Stimulated activated CD4-positive, alpha-beta T cell treated with anti-CD3 and anti-CD28 coated beads, Interleukin-2, amount 100 ng/mL, for 4 hours (primary cell): ENCODE measurements at regions not wholly inside any gene's neighbourhood (a gene's known extent, or its start where the extent isn't known, plus 50 kb on each side); places are given as distances from the start of the nearest gene placed in this dataset.
"Not testable (repeated sequence)": the region's sequence is repeated elsewhere in the genome, so short reads cannot be mapped to it uniquely, and the experiment has no call there.

ENCODE experiments used
- DNase-seq: peaks from one replicate; pipeline ENCODE4 v3.0.0-alpha.2; 2020; ENCODE audit warnings: low read depth

DNA sequence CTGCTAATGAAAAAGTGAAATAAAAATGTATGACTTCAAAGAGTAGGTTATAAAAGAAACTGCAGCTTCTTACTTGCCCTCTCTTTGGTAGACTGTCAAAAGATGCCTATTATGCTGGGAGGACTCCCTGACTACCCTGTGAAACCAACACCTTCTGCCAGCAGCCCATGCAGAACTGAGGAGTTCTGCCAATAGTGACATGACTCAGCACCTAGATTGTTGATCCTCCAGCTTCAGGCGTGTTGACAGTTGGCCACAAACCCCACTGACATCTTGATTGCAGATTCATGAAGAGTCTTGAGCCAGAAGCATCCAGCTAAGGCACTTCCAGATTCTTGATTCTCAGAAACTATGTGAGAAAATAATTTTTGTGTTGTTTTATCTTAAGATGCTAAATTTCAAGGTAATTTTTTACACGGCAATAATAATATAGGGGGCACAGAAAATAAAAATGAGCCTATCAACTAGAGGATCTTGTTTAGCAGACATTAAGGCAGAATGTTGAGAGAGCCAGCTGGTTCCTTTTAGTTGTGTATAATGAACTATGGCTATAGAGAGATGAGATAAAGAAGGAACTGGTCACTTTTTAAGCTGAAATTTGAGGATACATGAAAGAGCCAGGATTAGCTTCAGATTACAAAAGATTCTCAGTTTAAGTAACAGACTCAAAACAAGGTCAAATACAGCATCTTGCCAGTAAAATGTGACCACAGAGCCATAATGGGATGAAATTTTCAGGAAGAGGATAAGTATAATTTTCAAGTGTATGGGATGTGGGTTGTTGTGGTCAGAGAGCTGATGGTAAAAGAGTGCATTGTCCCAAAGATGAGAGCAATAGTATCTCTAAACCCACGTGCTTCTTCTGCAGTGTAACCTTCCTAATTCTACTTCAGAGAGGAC lies 588.7 kb upstream of the CBLB start:
- no peak for DNase-seq

DNA sequence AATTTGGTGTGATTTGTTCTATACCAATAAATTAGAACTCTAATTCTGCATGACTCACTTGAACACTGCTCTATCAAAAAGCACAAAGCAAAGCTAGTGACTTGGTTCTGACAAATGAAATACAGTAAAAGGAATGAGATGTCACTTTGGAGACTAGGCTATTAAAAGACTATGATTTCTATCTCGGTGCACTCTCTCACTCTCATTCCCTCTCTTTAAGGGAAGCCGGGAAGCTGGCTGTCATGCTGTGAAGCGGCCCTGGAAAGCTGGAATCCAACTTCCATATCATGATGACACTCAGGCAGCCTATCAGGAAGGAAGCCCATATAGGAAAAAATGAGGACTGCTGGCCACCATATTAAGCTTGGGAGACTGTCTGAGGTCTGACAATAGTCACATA lies 590.1 kb upstream of the CBLB start:
- DNase-seq, result no peak

DNA sequence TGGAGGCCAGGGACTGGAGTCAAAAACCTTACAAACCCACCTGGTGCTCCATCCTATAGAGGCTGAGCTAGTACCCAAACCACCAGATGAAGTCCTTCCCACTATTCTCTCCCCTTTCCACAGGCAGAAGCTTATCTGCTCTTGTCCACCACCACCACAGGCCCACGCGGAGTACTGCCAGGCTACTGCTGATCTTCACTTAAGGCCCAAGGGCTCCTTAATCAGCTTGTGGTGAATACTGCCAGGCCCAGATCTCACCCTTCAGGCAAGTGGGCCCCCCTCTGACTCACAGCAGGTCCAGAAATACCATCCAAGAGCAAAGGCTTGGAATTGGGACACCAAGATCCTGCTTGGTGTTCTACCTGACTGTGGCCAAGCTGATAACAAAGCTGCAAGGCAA lies 598.1 kb upstream of the CBLB start:
- no peak for DNase-seq

DNA sequence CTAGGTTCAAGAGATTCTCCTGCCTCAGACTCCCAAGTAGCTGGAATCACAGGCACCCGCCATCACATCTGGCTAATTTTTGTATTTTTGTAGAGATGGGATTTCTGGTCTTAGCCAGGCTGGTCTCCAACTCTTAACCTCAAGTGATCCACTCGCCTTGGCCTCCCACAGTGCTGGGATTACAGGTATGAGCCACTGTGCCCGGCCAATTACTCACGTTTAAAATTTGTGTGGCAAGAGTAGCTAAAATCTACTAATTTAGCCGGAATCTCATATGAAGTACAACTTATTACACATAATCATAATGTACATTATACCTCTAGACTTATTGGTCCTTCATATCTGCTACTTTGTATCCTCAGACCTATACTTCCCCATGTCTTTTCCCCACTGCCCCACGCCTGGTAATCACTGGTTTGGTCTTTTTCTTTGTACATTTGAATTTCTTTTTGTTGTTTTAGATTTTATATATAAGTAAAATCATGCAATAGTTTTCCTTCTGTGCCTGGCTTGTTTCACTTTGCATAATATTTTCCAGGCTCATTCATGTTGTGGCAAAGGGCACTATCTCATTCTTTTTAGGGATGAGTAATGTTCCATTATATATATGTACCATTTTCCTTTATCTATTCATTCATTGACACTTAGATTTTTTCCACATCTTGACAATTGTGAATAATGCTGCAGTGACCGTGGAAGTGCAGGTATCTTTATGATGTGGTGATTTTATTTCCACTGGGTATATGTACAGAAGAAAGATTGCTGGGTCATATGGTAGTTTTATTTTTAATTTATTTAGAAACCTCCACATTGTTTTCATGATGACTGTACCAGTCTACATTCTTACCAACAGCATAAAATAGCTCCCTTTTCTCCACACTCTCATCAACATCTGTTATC lies 605.0 kb upstream of the CBLB start:
- DNase-seq, result no peak

DNA sequence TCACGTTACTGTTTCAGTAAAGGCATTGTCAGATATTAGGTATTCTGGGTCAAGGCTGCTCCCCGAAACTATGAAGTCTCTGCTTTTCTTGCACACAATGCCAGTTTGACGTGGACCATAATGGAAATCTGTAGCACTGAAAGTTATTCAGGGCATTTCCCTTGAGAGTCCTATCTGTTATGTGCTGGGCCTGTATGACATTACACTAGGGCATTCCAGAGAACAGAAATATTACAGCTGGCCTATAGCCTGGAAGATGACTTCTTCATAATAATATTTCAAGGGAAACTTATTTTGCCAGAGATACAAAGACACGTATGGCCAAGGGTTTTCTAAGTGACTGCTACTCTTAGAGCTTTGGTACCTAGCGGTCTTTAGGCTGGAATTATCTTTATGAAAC lies 613.6 kb upstream of the CBLB start:
- no peak for DNase-seq

DNA sequence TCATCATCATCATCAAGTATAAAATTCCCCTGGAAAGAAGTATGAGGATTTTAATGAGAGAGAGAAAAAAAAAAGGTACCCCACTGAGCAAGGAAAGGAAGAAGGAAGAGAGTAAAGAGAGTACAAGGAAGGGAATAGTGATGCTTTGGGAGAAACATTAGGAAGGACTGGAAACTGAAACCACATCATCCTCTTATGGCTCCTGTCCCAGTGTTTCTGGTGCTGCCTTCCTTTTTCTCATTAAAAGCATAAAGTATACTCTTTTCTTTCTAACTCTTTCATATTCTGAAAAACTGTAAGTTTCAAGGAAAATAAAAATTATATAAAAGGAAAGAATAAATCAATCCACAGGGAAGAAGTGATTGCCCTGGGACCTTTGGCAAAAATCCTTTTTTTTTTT lies 616.4 kb upstream of the CBLB start:
- no peak for DNase-seq

DNA sequence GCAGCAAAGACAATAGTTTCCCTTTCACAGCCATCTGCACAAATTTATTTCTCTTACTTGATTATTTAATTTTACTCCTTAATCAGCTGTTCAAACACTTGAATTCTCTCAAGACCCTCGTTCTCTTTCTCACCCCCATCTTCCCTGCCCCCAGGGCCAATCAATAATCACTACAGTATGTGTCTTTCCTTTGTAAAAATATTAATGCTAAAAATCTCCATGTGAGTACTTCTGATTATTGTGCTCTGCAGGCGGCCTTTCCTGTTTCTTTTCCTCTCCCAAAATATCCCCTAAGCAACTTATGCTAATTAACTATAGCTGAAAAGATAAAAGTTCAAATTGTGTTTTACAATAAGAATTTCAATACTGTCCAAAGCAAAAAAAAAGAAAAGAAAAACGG lies 617.0 kb upstream of the CBLB start:
- DNase-seq, result no peak

DNA sequence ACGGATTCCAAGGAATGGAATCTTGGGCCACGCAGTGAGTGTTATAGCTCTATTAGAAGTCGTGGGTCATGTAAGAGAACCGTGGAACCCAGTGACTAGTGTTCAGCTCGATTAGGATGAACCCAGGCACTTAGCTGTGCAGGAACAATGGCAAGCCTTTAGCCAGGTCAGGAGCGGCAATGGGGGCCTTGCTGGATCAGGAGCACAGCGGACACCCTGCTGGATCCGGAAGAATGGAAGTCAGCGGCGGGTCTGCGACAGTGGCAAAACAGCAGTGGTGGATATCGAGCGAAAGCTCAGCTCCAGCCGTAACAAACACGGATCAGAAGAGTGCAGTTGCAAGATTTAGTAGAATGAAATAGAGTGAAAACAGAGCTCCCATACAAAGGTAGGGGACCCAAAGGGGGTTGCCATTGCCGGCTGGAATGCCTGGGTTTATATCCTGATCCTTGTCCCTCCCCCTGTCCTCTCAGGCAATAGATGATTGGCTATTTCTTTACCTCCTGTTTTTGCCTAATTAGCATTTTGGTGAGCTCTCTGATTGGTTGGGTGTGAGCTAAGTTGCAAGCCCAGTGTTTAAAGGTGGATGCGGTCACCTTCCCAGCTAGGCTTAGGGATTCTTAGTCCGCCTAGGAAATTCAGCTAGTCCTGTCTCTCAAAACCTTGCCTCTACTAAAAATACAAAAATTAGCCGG lies 618.3 kb upstream of the CBLB start:
- not testable (repeated sequence) for DNase-seq

DNA sequence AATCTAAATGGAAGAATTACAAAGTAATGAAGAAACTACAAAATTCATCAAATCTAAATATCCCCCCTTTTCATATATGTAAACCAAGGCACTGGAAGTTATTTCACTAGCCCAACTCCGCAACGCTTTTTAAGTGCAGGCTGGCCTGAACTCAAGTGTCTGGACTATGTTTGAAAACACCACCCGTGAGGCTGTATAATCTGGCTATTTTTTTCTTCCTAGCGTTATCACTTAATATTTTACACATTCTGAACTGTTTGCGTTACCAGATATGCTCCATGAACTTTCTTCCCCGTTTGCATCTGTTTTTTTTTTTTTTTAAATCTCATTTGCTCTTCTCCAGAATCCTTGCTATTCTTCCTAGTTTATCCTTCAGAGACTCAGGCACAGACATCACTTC lies 619.5 kb upstream of the CBLB start:
- DNase-seq, result no peak

DNA sequence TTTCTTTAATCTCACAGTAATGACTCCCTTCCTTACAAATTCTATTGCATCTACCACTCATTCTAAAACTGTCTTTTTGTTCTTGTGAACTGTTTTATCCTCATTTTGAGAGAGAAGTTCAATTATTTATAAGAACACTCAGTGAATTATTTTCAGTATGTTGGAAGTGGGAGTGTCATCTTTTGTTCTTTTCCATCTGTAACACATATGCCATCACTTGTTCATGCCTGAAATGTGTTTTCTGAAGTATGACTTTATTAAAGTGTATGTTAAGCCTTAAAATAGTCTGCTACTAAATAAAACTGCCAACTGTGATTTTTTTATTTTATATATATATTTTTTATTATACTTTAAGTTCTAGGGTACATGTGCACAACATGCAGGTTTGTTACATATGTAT lies 623.0 kb upstream of the CBLB start:
- no peak for DNase-seq

DNA sequence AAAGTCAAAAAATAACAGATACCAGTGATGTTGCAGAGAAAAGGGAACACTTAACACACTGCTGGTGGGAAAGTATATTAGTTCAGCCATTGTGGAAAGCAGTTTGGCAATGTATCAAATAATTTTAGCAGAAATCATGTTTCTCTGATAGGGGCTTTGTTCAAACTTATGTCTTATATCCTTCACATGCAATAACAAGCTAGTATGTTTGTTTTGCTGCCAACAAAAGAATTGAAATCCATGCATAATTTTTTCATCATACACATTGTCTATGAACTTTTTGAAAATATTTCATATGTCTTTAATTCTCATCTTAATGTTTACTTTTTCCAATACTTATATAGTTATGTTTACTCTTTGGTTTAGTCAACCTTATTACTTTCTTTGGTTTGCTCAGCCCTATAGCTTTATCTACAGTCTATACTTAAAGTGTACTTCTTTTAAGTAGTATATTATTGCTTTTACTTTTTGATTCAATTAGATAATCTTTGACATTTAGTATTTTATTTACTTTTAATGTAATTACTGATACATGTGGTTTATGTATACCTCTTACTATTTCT lies 639.6 kb upstream of the CBLB start:
- no peak for DNase-seq

DNA sequence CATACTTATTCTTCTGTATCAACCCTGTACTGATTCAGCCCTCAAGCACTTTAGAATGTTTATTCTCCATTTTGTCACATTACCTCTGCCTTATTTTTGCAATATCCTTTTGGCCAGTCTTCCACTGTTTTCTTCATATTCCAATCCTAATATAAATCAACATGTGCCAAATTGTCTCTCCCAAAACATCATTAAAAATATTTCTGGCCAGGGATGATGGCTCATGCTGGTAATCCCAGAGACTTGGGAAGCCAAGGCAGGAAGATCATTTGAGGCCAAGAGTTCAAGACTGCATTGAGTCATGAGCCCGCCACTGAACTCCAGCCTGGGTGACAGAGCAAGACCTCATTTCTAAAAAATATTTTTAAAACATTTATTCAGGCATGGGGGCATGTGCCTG lies 641.4 kb upstream of the CBLB start:
- no peak for DNase-seq

DNA sequence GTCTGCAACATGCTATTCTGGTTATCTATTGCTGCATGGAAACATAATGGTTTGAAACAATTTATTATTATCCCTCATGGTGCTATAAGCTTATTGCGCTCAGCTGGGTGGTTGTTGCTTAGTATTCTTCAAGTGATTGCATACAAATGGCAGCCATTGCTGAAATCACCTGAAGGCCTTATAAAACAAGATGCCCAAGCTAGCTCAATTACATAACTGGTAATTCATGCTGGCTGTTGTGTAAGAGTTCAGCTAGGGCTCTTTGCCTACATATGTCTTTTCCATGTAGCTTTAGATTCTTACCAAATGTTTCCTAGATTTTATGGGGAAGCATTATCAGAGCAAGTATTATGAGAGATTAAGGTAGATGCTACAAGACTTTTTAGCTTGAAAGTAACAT lies 644.0 kb upstream of the CBLB start:
- no peak for DNase-seq

DNA sequence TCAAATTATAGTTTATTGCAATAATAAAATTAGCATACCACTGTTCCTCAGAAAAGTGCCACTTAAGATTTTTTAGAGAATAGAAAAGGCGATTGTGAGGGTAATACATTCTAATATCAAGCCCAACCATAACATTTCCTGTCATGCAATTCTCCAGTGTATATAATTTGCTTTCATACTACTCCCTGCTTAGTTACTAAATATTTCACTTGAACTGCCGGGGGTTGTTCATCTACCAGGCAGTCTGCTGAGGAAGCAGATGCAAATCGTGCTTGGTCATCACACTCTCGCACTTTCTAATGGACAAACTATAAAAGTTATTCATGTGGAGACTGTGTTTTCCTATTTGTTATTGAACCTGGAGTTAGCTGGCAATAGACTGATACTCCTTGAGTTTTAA lies 645.6 kb upstream of the CBLB start:
- DNase-seq, result no peak

DNA sequence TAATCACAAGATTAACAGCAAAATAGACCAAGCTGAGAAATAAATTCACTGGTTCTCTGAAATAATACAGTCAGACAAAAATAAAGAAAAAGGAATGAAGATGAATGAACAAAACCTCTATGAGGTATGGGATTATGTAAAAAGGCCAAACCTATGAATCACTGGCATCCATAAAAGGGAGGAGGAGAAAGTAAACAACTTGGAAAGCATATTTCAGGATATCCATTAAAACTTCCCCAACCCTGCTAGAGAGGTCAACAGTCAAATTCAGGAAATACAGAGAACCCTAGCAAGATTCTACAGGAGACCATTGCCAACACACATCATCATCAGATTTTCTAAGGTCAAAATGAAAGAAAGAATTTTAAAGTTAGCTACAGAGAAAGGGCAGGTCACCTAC lies 649.7 kb upstream of the CBLB start:
- no peak for DNase-seq

DNA sequence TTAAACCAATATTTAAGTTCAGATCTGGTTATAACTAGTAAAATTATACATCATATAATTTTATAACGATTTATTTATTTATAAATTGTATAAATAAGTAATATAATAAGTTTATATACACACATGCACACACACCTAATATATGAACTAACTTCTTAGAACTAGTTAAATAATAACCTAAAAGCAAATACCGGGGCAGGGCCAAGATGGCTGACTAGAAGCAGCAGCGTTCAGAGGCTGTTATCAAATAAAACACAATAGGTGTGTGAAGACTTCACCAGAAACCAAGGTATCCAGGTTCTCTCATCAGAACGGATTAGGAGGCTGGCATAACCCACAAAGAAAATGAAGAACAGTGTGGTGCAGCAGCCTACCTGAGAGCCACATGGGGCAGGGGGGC lies 653.6 kb upstream of the CBLB start:
- DNase-seq, result no peak

DNA sequence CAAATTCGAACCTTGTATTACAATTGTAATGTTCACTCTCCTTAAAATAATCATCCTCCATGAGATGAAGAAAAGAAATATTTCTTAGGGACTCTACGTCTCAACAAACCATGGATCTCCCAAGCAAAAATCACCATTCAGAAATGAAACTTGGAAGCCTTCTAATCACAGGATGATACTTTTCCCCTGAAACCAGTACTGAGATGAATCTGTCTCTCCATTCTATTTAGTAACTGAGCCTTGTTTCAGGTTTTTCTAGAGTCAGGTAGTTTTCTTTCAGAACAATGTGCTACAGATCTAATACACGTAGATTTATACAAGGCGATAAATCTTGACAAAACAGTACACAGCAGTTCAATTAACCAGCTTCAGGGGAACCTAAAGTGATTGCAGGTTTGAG lies 660.1 kb upstream of the CBLB start:
- DNase-seq, result no peak

DNA sequence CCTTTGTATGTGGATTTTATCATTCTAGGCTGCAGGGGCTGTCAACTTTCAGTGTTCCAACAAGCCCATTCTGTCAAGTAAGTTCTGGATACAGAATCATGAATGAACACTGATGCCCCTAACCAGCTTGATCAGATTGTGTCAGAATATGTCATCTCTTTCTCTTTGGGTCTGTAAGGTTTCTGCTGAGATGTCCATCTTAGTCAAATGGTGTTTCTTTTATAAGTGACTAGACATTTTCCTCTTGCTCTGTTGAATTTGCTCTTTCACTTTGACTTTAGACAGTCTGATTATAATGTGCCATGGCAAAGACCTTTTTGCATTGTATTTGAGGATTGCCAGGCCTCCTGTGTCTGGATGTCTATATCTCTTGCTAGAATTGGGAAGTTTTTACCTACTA lies 660.9 kb upstream of the CBLB start:
- DNase-seq, result no peak

DNA sequence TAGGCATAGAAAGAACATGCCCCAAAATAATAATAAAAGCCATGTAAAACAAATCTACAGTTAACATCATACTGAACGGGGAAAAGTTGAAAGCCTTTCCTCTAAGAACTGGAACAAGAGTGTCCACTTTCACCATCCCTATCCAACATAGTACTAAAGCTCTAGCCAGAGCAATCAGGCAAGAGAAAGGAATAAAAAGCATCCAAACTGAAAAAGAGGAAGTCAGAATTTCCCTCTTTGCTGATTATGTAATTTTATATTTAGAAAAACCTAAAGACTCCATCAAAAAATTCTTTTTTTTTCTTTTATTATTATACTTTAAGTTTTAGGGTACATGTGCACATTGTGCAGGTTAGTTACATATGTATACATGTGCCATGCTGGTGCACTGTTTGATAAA lies 661.6 kb upstream of the CBLB start:
- DNase-seq, result no peak

DNA sequence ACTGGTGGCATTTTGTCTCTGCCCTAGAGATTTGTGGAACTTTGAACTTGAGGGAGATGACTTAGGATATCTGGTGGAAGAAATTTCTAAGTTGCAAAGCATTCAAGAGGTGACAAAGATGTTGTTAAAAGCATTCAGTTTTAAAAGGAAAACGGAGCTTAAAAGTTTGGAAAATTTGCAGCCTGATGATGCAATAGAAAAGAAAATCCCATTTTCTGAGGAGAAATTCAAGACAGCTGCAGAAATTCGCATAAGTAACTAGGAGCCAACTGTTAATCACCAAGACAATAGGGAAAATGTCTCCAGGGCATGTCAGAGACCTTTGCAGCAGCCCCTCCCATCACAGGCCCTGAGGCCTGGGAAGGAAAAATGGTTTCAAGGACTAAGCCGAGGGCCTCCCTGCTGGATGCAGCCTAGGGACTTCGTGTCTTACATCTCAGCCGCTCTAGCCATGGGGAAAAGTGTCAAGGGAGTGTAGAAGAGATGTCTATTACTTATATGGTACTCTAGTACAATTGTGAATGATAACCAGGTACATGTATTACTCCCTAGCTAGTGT lies 663.0 kb upstream of the CBLB start:
- not testable (repeated sequence) for DNase-seq

DNA sequence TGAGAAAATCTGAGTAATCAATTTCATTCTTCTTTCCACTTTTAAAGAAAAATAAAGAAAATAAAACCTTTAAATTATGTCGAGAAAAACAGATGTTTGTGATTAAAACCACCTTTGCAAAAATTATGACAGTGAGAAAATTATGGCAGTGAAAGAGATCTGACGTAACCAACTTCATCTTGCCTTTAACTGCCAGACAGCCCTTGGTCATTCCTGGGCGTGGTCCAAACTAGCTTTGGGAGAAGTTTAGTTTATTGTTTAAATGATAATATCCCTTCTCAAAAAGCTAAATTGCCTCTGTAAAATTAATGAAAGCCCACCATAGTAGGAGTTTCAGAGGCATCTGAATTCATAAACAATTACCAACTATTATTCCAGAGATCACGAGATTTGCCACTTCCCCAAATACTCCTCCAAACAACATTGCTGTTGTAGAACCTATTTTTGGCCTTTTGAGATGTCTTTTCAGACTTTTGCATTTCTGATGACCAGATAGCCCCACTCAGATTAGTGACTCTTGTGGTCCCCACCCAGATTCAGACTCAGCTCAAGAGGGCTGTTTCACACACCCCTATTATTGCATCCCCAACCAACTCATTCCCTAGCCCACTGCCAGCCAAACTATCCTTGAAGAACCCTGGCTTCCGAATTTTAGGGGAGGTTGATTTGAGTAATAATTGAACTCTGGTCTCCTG lies 664.4 kb upstream of the CBLB start:
- no peak for DNase-seq
